Neutrophil (primary cell): ENCODE measurements at regions not wholly inside any gene's neighbourhood (a gene's known extent, or its start where the extent isn't known, plus 50 kb on each side); places are given as distances from the start of the nearest gene placed in this dataset.

Source experiments
- H3K27ac ChIP-seq: fragments of 200-600 bp; sonication (generic); 2 replicates; pipeline ENCODE4 v1.5.1; 2016; ENCODE audit warnings: mild to moderate bottlenecking, moderate library complexity
- H3K27me3 ChIP-seq: fragments of 200-600 bp; sonication (generic); 2 replicates; pipeline ENCODE4 v1.6.0; 2016; ENCODE audit warnings: mild to moderate bottlenecking
- H3K36me3 ChIP-seq: fragments of 200-600 bp; sonication (generic); 2 replicates; pipeline ENCODE4 v1.5.1; 2017
- H3K4me1 ChIP-seq, 2 experiments: fragments of 200-600 bp in 1 of 2; sonication (generic) in 1 of 2; 1 replicate in 1 of 2; 2 replicates in 1 of 2; pipeline versions ENCODE4 v1.5.1 to v1.6.1; 2013 to 2016; ENCODE audit warnings: low read depth in 1 of 2, low read length in 1 of 2, mild to moderate bottlenecking in 1 of 2, moderate library complexity in 1 of 2; ENCODE audit not compliant: control insufficient read depth in 1 of 2, insufficient read depth in 1 of 2
- H3K4me3 ChIP-seq, 2 experiments: fragments of 200-600 bp in 1 of 2; sonication (generic) in 1 of 2; 1 replicate in 1 of 2; 2 replicates in 1 of 2; pipeline ENCODE4 v1.5.1; 2013 to 2016; ENCODE audit warnings: low read depth in 1 of 2, low read length in 1 of 2, mild to moderate bottlenecking in 1 of 2, moderate library complexity in 1 of 2
- H3K9me3 ChIP-seq: fragments of 200-600 bp; sonication (generic); 2 replicates; pipeline ENCODE4 v1.5.1; 2016
- CTCF ChIP-seq: fragments of 200-600 bp; sonication (generic); IDR thresholded peaks from 2 replicates; pipeline ENCODE4 v1.5.1; 2016; ENCODE audit warnings: antibody characterized with exemption

DNA sequence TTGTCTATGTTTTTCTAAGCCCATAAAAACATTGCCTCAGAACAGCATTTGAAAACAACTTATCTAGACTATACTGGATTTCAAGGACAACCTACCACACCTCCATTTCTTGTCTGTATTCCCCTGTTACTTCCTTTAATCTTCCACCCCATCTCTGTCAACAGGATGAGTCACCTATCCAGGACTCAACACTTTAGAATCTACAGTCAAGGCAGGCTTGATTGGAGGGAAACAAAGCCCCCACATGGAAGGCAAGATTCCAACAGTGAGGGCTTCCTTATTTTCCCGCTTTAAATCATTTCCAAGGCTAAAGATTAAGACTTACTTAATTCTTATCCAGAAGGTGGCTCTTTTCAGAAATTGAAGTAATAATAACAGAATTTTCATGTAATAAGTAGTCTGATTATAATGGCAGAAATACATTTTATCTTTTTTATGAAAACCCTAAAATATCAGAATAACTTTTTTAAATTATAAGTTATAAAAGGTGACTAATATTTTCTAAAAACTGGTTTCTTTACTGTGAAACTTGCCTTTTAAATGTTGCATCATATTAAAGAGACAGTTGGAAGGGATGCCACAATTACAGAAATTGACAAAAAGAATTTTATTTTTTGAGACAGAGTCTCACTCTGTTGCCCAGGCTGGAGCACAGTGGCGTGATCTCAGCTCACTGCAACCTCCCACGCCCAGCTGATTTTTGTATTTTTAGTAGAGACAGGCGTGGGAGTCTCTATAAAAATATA lies 138.7 kb upstream of the CCDC150 start:
- H3K36me3 ChIP-seq: no peaks in the 10 kb centered on the region
- no peaks in the 10 kb centered on the region for H3K4me1 ChIP-seq
- H3K27ac ChIP-seq: no peak overlapping the region
- H3K27me3 ChIP-seq: no peaks in the 10 kb centered on the region
- no peak for TF ChIP-seq CTCF
- no peak overlapping the region for H3K4me3 ChIP-seq
- H3K9me3 ChIP-seq: peaks cover 5% of the 10 kb centered on the region

GRCh38 chr2:196501836-196502235 lies 137.7 kb upstream of the CCDC150 start:
- Histone ChIP-seq H3K27ac (no peak overlapping the region), H3K4me1 (no peaks in the 10 kb centered on the region), H3K4me3 (no peak overlapping the region), H3K27me3 (no peaks in the 10 kb centered on the region), H3K9me3 (peaks cover 5% of the 10 kb centered on the region), H3K36me3 (no peaks in the 10 kb centered on the region)
- no peak for TF ChIP-seq CTCF

DNA sequence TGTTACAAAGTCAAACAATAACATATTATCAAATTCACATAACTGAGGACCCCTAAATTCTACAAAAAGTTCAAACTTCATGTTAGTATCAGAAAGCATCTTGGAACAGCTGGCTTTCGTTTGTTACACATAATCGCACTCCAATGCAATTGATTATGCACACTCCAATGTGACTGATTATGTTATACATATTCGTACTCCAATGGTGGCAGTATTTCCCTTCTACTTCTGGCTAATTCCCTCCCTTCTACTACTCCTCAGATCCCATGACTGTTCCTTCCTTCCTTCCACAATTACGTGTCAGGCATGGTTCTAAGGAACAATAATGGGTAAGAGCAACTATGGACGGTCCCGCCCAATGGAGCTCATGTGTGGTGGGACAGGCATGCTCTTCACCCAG lies 137.1 kb upstream of the CCDC150 start:
- TF ChIP-seq CTCF: no peak
- H3K9me3 ChIP-seq: peaks cover 5% of the 10 kb centered on the region

DNA sequence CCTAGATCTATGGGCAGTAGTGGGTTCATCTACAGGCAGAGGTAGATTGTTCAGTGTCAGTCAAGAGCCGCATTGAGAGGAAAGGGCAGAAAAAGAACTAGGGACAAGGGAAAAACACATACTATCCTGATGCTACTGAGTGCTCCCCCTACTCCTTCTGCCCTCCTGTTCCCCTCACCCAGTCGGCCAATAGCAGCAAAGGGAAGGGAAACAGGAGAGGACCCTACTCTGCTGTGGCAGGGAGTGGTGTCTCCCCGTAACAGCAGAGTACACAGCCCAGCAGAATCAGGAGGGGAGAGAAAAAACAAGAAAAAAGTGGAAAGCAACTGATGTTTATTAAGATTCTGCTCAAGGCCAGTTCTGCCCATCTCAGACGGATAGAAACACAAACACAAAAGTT lies 136.1 kb upstream of the CCDC150 start:
- Histone ChIP-seq H3K4me3 (no peak overlapping the region), H3K9me3 (peaks cover 4% of the 10 kb centered on the region), H3K4me1 (no peaks in the 10 kb centered on the region), H3K36me3 (no peaks in the 10 kb centered on the region), H3K27me3 (peaks cover 6% of the 10 kb centered on the region), H3K27ac (no peak overlapping the region)
- no peak for TF ChIP-seq CTCF

More for the DNA sequence above, 137.1 kb upstream of the CCDC150 start:
- no peaks in the 10 kb centered on the region for H3K36me3 ChIP-seq
- no peaks in the 10 kb centered on the region for H3K27me3 ChIP-seq
- H3K27ac ChIP-seq: no peak overlapping the region
- H3K4me3 ChIP-seq: no peak overlapping the region
- no peaks in the 10 kb centered on the region for H3K4me1 ChIP-seq

GRCh38 chr2:196504788-196505187 lies 134.7 kb upstream of the CCDC150 start:
- H3K4me3 ChIP-seq: no peak overlapping the region
- H3K27ac ChIP-seq: no peak overlapping the region
- peaks cover 6% of the 10 kb centered on the region for H3K27me3 ChIP-seq
- no peaks in the 10 kb centered on the region for H3K4me1 ChIP-seq
- H3K9me3 ChIP-seq: no peaks in the 10 kb centered on the region
- TF ChIP-seq CTCF: no peak
- no peaks in the 10 kb centered on the region for H3K36me3 ChIP-seq
